H1 (cell line): ENCODE measurements at regions not wholly inside any gene's neighbourhood (a gene's known extent, or its start where the extent isn't known, plus 50 kb on each side); places are given as distances from the start of the nearest gene placed in this dataset.

Experiments
- CTCF ChIA-PET: fragments of 300-600 bp; sonication (Branson Sonifier 250); formaldehyde crosslinking; loops from one replicate; lab custom pipeline; 2021; ENCODE audit not compliant: partially characterized antibody; lab: Charles Lee
- POLR2A ChIA-PET: fragments of 300-600 bp; sonication (Branson Sonifier 250); formaldehyde crosslinking; loops from one replicate; lab custom pipeline; 2021; ENCODE audit warnings: inconsistent platforms; ENCODE audit not compliant: partially characterized antibody; lab: Charles Lee
- DNase-seq, 2 experiments: peaks; one replicate each; pipeline versions ENCODE4 v3.0.0 to v3.0.0-alpha.2; 2010 to 2022; ENCODE audit warnings: low spot score in 2 of 2, low read depth in 1 of 2, mixed read lengths in 1 of 2
- FAIRE-seq: peaks from 2 replicates; lab custom pipeline; 2011; peaks lifted over from hg19 to GRCh38; lab: Jason Lieb, UNC
- H2AFZ ChIP-seq: 2 replicates; pipeline ENCODE4 v1.8.1; 2012; ENCODE audit warnings: low read length, inconsistent platforms
- H2AK5ac ChIP-seq: 2 replicates; pipeline ENCODE4 v1.6.1; 2013; ENCODE audit warnings: low read depth, low read length
- H2BK120ac ChIP-seq: replicated peaks from 2 replicates; pipeline ENCODE3; 2013; ENCODE audit warnings: low read depth, low read length, inconsistent platforms
- H2BK12ac ChIP-seq: 2 replicates; pipeline ENCODE4 v1.6.1; 2013; ENCODE audit warnings: low read depth, low read length
- H2BK15ac ChIP-seq: 2 replicates; pipeline ENCODE4 v1.6.1; 2013; ENCODE audit warnings: low read length
- H2BK20ac ChIP-seq: 2 replicates; pipeline ENCODE4 v1.6.1; 2013; ENCODE audit warnings: low read length
- H2BK5ac ChIP-seq: 2 replicates; pipeline ENCODE4 v1.6.1; 2013; ENCODE audit warnings: low read depth, low read length
- H3K14ac ChIP-seq: 2 replicates; pipeline ENCODE4 v1.6.1; 2013; ENCODE audit warnings: inconsistent platforms; ENCODE audit not compliant: insufficient read length
- H3K18ac ChIP-seq: 2 replicates; pipeline ENCODE4 v1.6.1; 2013; ENCODE audit warnings: low read length; ENCODE audit errors: extremely low read depth
- H3K23ac ChIP-seq: 2 replicates; pipeline ENCODE4 v1.6.1; 2013; ENCODE audit warnings: inconsistent platforms; ENCODE audit not compliant: insufficient read length
- H3K23me2 ChIP-seq: 2 replicates; pipeline ENCODE4 v1.6.1; 2013; ENCODE audit warnings: low read depth, low read length
- H3K27ac ChIP-seq: 2 replicates; pipeline ENCODE4 v1.6.1; 2011; ENCODE audit warnings: low read depth, low read length, inconsistent platforms
- H3K27me3 ChIP-seq, 4 experiments: replicated peaks in 1 of 4; 1 replicate in 1 of 4; 2 replicates in 3 of 4; pipeline versions ENCODE4 v1.6.1 to v1.8.1; 2011 to 2013; ENCODE audit warnings: low read length in 3 of 4, mild to moderate bottlenecking in 3 of 4, inconsistent platforms in 2 of 4, mixed read lengths in 2 of 4, moderate library complexity in 1 of 4; ENCODE audit not compliant: control insufficient read depth in 3 of 4, insufficient read depth in 3 of 4; ENCODE audit errors: extremely low read depth in 1 of 4
- H3K36me3 ChIP-seq, 4 experiments: 2 replicates each; pipeline versions ENCODE4 v1.6.1 to v1.8.1; 2011 to 2013; ENCODE audit warnings: mild to moderate bottlenecking in 4 of 4, low read length in 3 of 4, moderate library complexity in 2 of 4, control low read depth in 1 of 4, inconsistent platforms in 1 of 4; ENCODE audit not compliant: insufficient read depth in 4 of 4, control insufficient read depth in 2 of 4
- H3K4ac ChIP-seq: replicated peaks from 2 replicates; pipeline ENCODE3; 2013; ENCODE audit warnings: low read length, low read depth, mixed read lengths, inconsistent platforms; ENCODE audit not compliant: insufficient read length
- H3K4me1 ChIP-seq, 4 experiments: replicated peaks in 1 of 4; 1 replicate in 1 of 4; 2 replicates in 3 of 4; pipeline versions ENCODE4 v1.6.1 to v1.8.1; 2011 to 2013; ENCODE audit warnings: low read length in 3 of 4, inconsistent platforms in 2 of 4, mixed read lengths in 1 of 4; ENCODE audit not compliant: insufficient read depth in 4 of 4, control insufficient read depth in 3 of 4
- H3K4me2 ChIP-seq, 2 experiments: 2 replicates each; pipeline versions ENCODE4 v1.6.1 to v1.8.1; 2011 to 2013; ENCODE audit warnings: low read depth in 2 of 2, low read length in 2 of 2, control low read depth in 1 of 2, inconsistent platforms in 1 of 2, mild to moderate bottlenecking in 1 of 2; ENCODE audit not compliant: insufficient read depth in 1 of 2
- H3K4me3 ChIP-seq, 4 experiments: fragments of 200-600, 300-600 bp in 1 of 4; sonication (generic), shearing (Covaris generic), sonication (Bioruptor Twin) in 1 of 4; 2 replicates each; pipeline versions ENCODE4 v1.5.1 to v1.8.1; 2011 to 2016; ENCODE audit warnings: low read length in 4 of 4, low read depth in 3 of 4, control low read depth in 2 of 4, inconsistent platforms in 2 of 4, mild to moderate bottlenecking in 2 of 4, mixed read lengths in 1 of 4, moderate library complexity in 1 of 4; ENCODE audit not compliant: insufficient read depth in 2 of 4; ENCODE audit errors: extremely low read depth in 1 of 4
- H3K56ac ChIP-seq: replicated peaks from 2 replicates; pipeline ENCODE3; 2013; ENCODE audit warnings: low read depth, mild to moderate bottlenecking, mixed read lengths, low read length, inconsistent platforms; ENCODE audit not compliant: insufficient read length
- H3K79me1 ChIP-seq: 2 replicates; pipeline ENCODE4 v1.6.1; 2013; ENCODE audit warnings: low read depth, low read length, control low read depth
- H3K79me2 ChIP-seq, 2 experiments: 2 replicates each; pipeline versions ENCODE4 v1.6.1 to v1.8.1; 2012 to 2013; ENCODE audit warnings: low read length in 2 of 2, mild to moderate bottlenecking in 2 of 2, inconsistent platforms in 1 of 2; ENCODE audit not compliant: insufficient read depth in 2 of 2, control insufficient read depth in 1 of 2
- H3K9ac ChIP-seq, 4 experiments: replicated peaks in 1 of 4; 1 replicate in 1 of 4; 2 replicates in 3 of 4; pipeline versions ENCODE4 v1.6.1 to v1.8.1; 2011 to 2013; ENCODE audit warnings: low read depth in 3 of 4, low read length in 3 of 4, control low read depth in 2 of 4, mild to moderate bottlenecking in 2 of 4, moderate library complexity in 2 of 4, inconsistent platforms in 1 of 4; ENCODE audit errors: extremely low read depth in 1 of 4
- H3K9me3 ChIP-seq, 2 experiments: 2 replicates each; pipeline versions ENCODE4 v1.6.1 to v1.8.1; 2012 to 2013; ENCODE audit warnings: mild to moderate bottlenecking in 2 of 2, moderate library complexity in 2 of 2, control low read depth in 1 of 2, inconsistent platforms in 1 of 2, low read depth in 1 of 2, low read length in 1 of 2, mixed read lengths in 1 of 2; ENCODE audit not compliant: insufficient read depth in 2 of 2
- H4K20me1 ChIP-seq, 2 experiments: replicated peaks in 1 of 2; 2 replicates each; pipeline versions ENCODE3 to v1.8.1; 2011 to 2013; ENCODE audit warnings: inconsistent platforms in 2 of 2, low read length in 2 of 2, mild to moderate bottlenecking in 1 of 2; ENCODE audit not compliant: insufficient read depth in 2 of 2, control insufficient read depth in 1 of 2
- H4K5ac ChIP-seq: 2 replicates; pipeline ENCODE4 v1.6.1; 2013; ENCODE audit warnings: low read length, low read depth, mixed read lengths, inconsistent platforms; ENCODE audit not compliant: insufficient read length
- H4K8ac ChIP-seq: 2 replicates; pipeline ENCODE4 v1.8.0; 2013; ENCODE audit warnings: mild to moderate bottlenecking, moderate library complexity, low read length, inconsistent platforms; ENCODE audit not compliant: insufficient read depth; ENCODE audit errors: extremely low read depth
- H4K91ac ChIP-seq: replicated peaks from 2 replicates; pipeline ENCODE3; 2013; ENCODE audit warnings: low read length, mixed read lengths, inconsistent platforms; ENCODE audit not compliant: insufficient read length
- CBX8 ChIP-seq: fragments of 300-800, 300-1000 bp; sonication (generic); IDR thresholded peaks from 2 replicates; pipeline ENCODE4 v1.7.1; 2016; ENCODE audit warnings: low read depth, low read length, borderline replicate concordance
- CTBP2 ChIP-seq: IDR thresholded peaks from 2 replicates; pipeline ENCODE4 v1.7.0; 2011; ENCODE audit warnings: borderline replicate concordance, mild to moderate bottlenecking, moderate library complexity, mixed read lengths, low read length; ENCODE audit not compliant: insufficient read depth, insufficient read length
- GABPA ChIP-seq: IDR thresholded peaks from 2 replicates; pipeline ENCODE4 v1.6.1; 2011; ENCODE audit warnings: mild to moderate bottlenecking, low read length, moderate library complexity, borderline replicate concordance; ENCODE audit not compliant: insufficient read depth
- GTF2F1 ChIP-seq: IDR thresholded peaks from 2 replicates; pipeline ENCODE4 v1.6.1; 2012; ENCODE audit warnings: low read depth, low read length, improper control_type of control experiment, borderline replicate concordance
- JUN ChIP-seq: IDR thresholded peaks from 2 replicates; pipeline ENCODE4 v1.6.1; 2011; ENCODE audit warnings: low read depth, mild to moderate bottlenecking, improper control_type of control experiment, low read length
- POLR2A ChIP-seq, 2 experiments: IDR thresholded peaks; 1 replicate in 1 of 2; 2 replicates in 1 of 2; pipeline ENCODE4 v1.6.1; 2011; ENCODE audit warnings: low read depth in 2 of 2, low read length in 2 of 2, mild to moderate bottlenecking in 2 of 2; ENCODE audit errors: control extremely low read depth in 1 of 2
- TAF7 ChIP-seq: optimal IDR thresholded peaks from 2 replicates; pipeline ENCODE3; 2011; ENCODE audit warnings: low read depth, mild to moderate bottlenecking, inconsistent platforms, low read length, moderate library complexity, borderline replicate concordance
- WGBS, 2 experiments: shearing (Covaris generic) in 1 of 2; methylation state at CpG; one replicate each; pipeline versions ENCODE4 v1.1.6 to v1.1.7; 2013 to 2015; ENCODE audit warnings: low lambda C conversion rate in 2 of 2, mixed read lengths in 2 of 2, inconsistent platforms in 1 of 2, low coverage in 1 of 2, missing lambda C conversion rate in 1 of 2; ENCODE audit not compliant: insufficient replicate concordance in 2 of 2, insufficient coverage in 1 of 2, insufficient read length in 1 of 2; ENCODE audit errors: extremely low coverage in 1 of 2, missing lambda C conversion rate in 1 of 2; 5-methylcytosine and 5-hydroxymethylcytosine counted together
- TF ChIP-seq, protein P1 (sequence below), 3 experiments: IDR thresholded peaks; 1 replicate in 2 of 3; 2 replicates in 1 of 3; pipeline versions ENCODE4 v1.5.1 to v1.6.1; 2011; ENCODE audit warnings: low read length in 3 of 3, mild to moderate bottlenecking in 3 of 3, inconsistent platforms in 2 of 3, low read depth in 1 of 3, moderate library complexity in 1 of 3; ENCODE audit not compliant: insufficient read depth in 1 of 3; ENCODE audit errors: control extremely low read depth in 1 of 3

DNA sequence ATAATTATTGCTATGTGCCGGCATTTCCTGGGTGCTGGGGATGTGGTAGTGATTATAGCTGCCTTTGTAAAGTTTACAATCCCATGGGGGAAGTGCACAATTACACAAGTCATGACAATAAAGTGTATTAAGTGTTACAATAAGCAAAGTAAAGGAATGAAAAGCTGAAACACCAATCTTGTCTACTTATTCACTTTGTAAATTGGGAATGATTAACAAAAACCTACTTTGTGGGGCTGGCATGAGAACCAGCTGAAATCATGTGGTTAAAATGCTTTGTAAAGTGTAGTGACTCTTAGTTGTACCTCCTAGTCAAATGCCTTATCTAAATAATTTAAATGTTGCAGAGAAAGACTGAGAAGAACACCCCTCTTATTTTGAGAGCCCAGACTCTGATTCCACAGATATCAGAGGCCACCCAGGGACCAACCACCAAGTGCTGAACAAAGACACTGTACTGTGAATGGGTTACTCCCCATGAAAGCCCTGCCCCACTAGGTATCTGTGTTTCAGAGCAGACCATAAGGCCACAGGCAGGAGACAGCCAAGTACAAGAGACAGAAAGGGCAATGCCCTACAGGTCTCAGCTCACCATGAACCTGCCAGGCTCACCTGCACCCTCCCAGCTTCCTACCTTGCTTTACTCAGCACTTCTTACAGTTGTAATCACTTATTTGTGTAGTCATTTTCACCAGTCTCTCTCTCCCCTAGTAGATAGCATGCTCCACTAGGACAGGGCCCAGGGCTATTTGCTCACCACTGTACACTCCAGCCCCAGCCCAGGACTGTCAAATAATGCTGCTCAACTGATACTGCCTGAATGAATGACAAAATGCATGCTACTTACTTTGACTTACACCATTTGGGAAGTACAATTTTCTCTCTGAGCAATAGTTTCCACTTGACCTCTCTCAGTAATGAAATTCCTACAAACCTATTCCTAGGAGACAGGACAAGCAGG lies 101.6 kb upstream of the APC start:
- Histone ChIP-seq H4K20me1 (no peaks in the 10 kb centered on the region), H3K23me2 (no peaks in the 10 kb centered on the region), H3K18ac (no peak overlapping the region), H3K27ac (no peak overlapping the region), H3K27me3 (peaks cover 0 to 1% (median 0%) of the 10 kb centered on the region in 4 experiments; a peak in 2 of 7 replicates), H2AK5ac (no peak overlapping the region), H4K91ac (no peak overlapping the region), H3K4ac (no peak overlapping the region), H3K23ac (no peak overlapping the region), H3K9me3 (no peaks in the 10 kb centered on the region), H2BK12ac (no peak overlapping the region), H3K4me1 (peaks cover 0 to 2% (median 0%) of the 10 kb centered on the region in 4 experiments; a peak in 1 of 7 replicates), H4K5ac (no peak overlapping the region), H4K8ac (no peak overlapping the region), H3K4me2 (no peak overlapping the region), H3K4me3 (no peak overlapping the region), H2BK20ac (no peak overlapping the region), H3K79me1 (no peaks in the 10 kb centered on the region), H2AFZ (no peak overlapping the region), H2BK120ac (no peak overlapping the region), H3K56ac (no peak overlapping the region), H3K36me3 (no peaks in the 10 kb centered on the region), H2BK5ac (no peak overlapping the region), H3K79me2 (no peaks in the 10 kb centered on the region), H3K9ac (no peak overlapping the region; a peak in 1 of 7 replicates), H3K14ac (no peak overlapping the region), H2BK15ac (no peak overlapping the region)
- ChIA-PET POLR2A (no interaction called here), CTCF (interaction anchor here (0.8 to 2.5 kb wide), 7 partner anchors 10 to 166 kb away, joined by 3 to 8 read pairs (median 3); no protein-coding TSS in a partner anchor)
- TF ChIP-seq JUN, result no peak
- TF ChIP-seq, protein P1, sequence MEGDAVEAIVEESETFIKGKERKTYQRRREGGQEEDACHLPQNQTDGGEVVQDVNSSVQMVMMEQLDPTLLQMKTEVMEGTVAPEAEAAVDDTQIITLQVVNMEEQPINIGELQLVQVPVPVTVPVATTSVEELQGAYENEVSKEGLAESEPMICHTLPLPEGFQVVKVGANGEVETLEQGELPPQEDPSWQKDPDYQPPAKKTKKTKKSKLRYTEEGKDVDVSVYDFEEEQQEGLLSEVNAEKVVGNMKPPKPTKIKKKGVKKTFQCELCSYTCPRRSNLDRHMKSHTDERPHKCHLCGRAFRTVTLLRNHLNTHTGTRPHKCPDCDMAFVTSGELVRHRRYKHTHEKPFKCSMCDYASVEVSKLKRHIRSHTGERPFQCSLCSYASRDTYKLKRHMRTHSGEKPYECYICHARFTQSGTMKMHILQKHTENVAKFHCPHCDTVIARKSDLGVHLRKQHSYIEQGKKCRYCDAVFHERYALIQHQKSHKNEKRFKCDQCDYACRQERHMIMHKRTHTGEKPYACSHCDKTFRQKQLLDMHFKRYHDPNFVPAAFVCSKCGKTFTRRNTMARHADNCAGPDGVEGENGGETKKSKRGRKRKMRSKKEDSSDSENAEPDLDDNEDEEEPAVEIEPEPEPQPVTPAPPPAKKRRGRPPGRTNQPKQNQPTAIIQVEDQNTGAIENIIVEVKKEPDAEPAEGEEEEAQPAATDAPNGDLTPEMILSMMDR (IDR thresholded peaks at IDR 0.05; ENCODE audit: control extremely low read depth in 1 of 3, insufficient read depth in 1 of 3, low read depth in 1 of 3, low read length in 3 of 3), result no peak
- TF ChIP-seq CBX8, result no peak
- no peak for TF ChIP-seq GTF2F1
- TF ChIP-seq TAF7, result no peak
- TF ChIP-seq GABPA, result no peak
- TF ChIP-seq POLR2A (IDR thresholded peaks at IDR 0.05; ENCODE audit: control extremely low read depth in 1 of 2, low read depth in 2 of 2, low read length in 2 of 2), result no peak
- TF ChIP-seq CTBP2, result no peak
- 93% methylated on average over 1 of the region's 1 CpG; no CpG with 5 or more reads in 1 of the 2 experiments for WGBS, 2 experiments
- DNase-seq, result no peak
- FAIRE-seq, result no peak
